GM19238 (cell line): ENCODE measurements at regions not wholly inside any gene's neighbourhood (a gene's known extent, or its start where the extent isn't known, plus 50 kb on each side); places are given as distances from the start of the nearest gene placed in this dataset.
"Not testable (repeated sequence)": the region's sequence is repeated elsewhere in the genome, so short reads cannot be mapped to it uniquely, and the experiment has no call there.

Experiments
- DNase-seq: peaks from one replicate; pipeline ENCODE4 v3.0.0; 2011; ENCODE audit warnings: low spot score; ENCODE audit not compliant: insufficient read length

- no peak for DNase-seq
Observed at GRCh38 chr1:222187566-222188332, 360.2 kb downstream of the HHIPL2 start.

DNA sequence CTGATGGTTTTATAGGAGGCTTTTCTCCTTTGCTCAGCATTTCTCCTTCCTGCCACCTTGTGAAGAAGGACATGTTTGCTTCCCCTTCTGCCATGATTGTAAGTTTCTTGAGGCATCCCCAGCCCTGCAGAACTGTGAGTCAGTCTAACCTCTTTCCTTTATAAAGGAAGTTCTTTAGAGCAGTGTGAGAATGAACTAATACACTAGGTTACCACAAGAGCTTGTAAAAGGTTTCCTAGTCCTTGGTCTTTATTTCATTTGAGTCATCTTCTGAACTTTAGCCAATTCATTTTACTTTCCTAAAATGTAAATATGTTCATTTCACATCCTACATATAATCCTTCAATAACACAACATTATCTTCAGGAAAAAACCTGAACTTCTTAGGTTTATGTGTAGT, 365.3 kb downstream of the HHIPL2 start:
- DNase-seq: no peak

GRCh38 chr1:222181191-222181590, 366.7 kb downstream of the HHIPL2 start:
- no peak for DNase-seq

DNA sequence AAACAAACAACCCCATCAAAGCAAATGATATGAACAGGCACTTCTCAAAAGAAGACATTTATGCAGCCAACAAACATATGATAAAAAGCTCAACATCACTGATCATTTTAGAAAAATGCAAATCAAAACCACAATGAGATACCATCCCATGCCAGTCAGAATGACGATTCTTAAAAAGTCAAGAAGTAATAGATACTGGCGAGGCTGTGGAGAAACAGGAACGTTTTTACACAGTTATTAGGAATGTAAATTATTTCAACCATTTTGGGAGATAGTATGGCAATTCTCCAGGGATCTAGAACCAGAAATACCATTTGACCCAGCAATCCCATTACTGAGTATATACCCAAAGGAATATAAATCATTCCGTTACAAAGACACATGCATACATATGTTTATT, 370.4 kb downstream of the HHIPL2 start:
- not testable (repeated sequence) for DNase-seq

- peak; percentile 5 for DNase-seq
Observed at GRCh38 chr1:222171005-222171404, 376.9 kb downstream of the HHIPL2 start.

- no peak for DNase-seq
Observed at GRCh38 chr1:222168621-222169020, 379.3 kb downstream of the HHIPL2 start.

DNA sequence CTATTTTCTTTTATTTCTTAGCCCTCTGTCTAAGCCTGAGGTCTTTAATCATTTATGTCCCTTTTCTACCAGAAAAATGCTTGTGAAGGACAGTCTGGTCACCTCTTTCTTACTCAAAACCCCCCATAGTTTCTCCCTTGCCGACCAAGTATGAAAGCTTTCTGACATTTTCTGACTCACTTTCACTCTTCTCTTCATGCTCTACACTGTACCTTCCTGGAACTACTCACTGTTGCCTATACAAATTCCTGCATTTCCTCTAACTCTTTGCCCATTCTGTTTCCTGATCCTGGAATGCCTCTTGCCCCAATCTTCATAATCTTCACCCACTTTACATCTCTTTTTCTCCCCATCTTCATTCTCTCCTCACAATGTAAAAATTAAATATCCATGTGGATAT, 380.0 kb downstream of the HHIPL2 start:
- DNase-seq: no peak

GRCh38 chr1:222167111-222167510, 380.8 kb downstream of the HHIPL2 start:
- DNase-seq: peak; percentile 5

DNA sequence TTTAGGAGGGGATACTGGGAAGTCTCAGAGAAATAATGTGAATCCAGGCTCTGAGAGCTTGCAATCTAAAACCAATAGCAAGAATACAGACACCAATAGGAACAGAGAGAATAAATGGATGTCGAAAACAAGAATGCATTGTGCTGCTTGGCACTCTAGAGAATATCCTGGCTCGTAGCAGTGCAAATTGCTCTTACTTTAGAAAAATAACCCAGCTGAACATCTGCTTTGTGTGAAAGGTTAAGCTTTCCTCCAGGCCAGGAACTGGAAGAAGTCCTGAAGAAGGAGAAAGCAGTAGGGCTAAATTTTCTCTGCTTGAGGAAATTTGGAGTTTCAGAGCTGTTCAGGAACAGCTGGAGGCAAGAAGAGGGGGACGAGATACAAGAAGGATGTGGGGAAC, 382.3 kb downstream of the HHIPL2 start:
- no peak for DNase-seq

- no peak for DNase-seq
Observed at GRCh38 chr1:222163895-222164294, 384.0 kb downstream of the HHIPL2 start.

DNA sequence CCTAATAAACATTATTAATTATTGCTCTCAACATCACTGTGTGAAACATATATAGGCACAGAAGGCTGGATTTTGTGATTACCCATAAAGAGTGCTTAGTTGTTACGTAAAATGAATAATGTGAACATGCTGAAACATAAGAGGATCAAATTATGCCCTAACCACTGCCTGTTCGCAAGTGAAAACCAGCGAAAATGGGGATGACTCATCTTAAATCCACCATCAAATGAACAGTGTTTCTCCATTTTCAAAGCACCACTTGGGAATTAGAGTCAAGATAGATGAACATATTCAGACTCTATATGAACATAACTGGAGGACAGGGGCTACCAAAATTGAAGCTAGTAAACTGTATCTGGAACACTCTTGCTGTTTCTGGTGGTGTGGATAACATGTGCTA, 386.2 kb downstream of the HHIPL2 start:
- no peak for DNase-seq

- no peak for DNase-seq
Observed at GRCh38 chr1:222157612-222158011, 390.3 kb downstream of the HHIPL2 start.

DNA sequence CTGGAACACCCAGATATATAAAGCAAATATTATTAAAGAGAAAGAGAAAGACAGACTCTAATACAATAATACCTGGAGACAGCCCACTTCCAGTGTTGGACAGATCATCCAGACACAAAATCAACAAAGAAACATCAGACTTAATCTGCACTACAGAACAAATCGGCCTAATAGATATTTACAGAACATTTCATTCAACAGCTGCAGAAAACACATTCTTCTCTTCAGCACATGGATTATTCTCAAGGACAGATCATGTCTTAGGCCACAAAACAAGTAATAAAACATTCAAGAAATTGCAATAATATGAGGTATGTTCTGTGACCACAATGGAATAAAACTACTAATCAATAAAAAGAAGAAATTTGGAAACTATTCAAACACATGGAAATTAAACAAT, 398.3 kb upstream of the DUSP10 start:
- DNase-seq: no peak

- no peak for DNase-seq
Observed at GRCh38 chr1:222138095-222138494, 396.2 kb upstream of the DUSP10 start.

GRCh38 chr1:222136869-222137268, 395.0 kb upstream of the DUSP10 start:
- no peak for DNase-seq

DNA sequence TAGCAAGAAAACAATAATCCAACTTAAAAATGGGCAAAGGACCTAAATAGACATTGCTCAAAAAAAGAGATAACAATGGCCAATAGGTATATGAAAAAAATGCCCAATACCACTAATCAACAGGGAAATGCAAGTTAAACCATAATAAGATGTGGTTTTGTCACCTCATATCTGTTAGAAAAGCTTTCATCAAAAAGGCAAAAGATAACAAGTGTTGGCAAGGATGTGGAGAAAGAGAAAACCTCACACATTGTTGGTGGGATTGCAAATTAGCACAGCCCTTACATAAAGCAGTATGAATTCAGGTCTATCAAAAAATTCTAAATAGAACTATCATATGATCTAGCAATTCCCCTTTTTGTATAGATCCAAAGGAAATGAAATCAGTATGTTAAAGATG, 387.2 kb upstream of the DUSP10 start:
- DNase-seq: no peak

- DNase-seq: no peak
Observed at GRCh38 chr1:222127526-222128152, 385.8 kb upstream of the DUSP10 start.

- DNase-seq: no peak
Observed at GRCh38 chr1:222127096-222127495, 385.2 kb upstream of the DUSP10 start.

DNA sequence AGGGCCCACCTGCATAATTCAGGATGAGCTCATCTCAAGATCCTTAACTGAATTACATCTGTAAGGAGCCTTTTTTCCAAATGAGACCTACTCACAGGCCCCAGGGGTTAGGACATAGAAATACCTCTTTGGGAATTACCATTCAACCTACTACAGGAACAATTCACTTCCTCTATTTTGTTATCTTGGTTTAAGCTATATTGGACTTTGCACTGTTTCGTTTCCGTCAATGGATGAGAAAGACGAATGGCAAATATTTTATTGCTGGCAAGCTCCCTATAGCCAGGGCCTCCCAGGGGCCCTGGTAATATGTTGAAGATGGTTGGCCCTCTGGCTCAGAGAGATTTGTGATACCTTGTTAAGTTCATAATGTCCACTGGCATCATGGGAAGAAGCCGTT, 384.2 kb upstream of the DUSP10 start:
- no peak for DNase-seq

DNA sequence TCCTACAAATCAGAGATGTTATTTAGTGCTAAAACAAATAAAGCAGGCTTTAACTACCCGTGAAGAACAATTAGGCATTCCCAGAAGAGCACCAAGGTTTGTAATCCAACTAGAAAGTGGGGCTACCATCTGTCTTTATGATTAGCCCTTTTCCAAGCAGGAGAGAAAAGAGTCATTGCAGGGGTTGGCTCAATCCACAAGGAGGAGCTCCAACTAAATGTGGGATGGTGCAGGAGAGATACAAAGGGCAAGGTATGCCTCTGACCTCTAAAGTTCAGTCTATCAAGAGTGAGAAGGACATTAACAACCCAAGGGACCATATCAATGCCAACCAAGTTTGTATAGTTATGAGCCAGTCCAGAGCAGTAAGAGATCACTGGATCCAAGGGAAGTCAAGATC, 382.7 kb upstream of the DUSP10 start:
- no peak for DNase-seq

- DNase-seq: no peak
Observed at GRCh38 chr1:222123111-222123510, 381.2 kb upstream of the DUSP10 start.

GRCh38 chr1:222117809-222118208, 375.9 kb upstream of the DUSP10 start:
- no peak for DNase-seq

- DNase-seq: no peak
Observed at GRCh38 chr1:222114536-222115156, 372.8 kb upstream of the DUSP10 start.
